ENCODE measurements at regions not wholly inside any gene's neighbourhood (a gene's known extent, or its start where the extent isn't known, plus 50 kb on each side); places are given as distances from the start of the nearest gene placed in this dataset.

GRCh38 chr2:239765911-239766310 is 259.2 kb downstream of the NDUFA10 start:
- Mint-ChIP-seq H3K27ac (no peak overlapping the region), H3K4me3 (no peak overlapping the region), H3K36me3 (no peaks in the 10 kb centered on the region), H3K9me3 (peaks cover 6% of the 10 kb centered on the region), H3K4me1 (peaks cover 10% of the 10 kb centered on the region), H3K27me3 (ENCODE audit: insufficient read depth, low read depth) (peaks cover 15% of the 10 kb centered on the region)
- Histone ChIP-seq H3K27me3 (no peaks in the 10 kb centered on the region), H3K27ac (no peak overlapping the region), H2AFZ (replicated peaks) (no peak overlapping the region), H3K4me1 (no peaks in the 10 kb centered on the region), H4K20me1 (ENCODE audit: low read depth) (no peaks in the 10 kb centered on the region), H3F3A (ENCODE audit: low read depth) (no peaks in the 10 kb centered on the region), H3K4me3 (no peak overlapping the region), H3K79me2 (ENCODE audit: low read depth) (no peaks in the 10 kb centered on the region), H3K4me2 (no peak overlapping the region), H3K36me3 (no peaks in the 10 kb centered on the region), H3K9me3 (ENCODE audit: low read depth) (no peaks in the 10 kb centered on the region), H3K9ac (no peak overlapping the region)
- TF ChIP-seq, protein P1, sequence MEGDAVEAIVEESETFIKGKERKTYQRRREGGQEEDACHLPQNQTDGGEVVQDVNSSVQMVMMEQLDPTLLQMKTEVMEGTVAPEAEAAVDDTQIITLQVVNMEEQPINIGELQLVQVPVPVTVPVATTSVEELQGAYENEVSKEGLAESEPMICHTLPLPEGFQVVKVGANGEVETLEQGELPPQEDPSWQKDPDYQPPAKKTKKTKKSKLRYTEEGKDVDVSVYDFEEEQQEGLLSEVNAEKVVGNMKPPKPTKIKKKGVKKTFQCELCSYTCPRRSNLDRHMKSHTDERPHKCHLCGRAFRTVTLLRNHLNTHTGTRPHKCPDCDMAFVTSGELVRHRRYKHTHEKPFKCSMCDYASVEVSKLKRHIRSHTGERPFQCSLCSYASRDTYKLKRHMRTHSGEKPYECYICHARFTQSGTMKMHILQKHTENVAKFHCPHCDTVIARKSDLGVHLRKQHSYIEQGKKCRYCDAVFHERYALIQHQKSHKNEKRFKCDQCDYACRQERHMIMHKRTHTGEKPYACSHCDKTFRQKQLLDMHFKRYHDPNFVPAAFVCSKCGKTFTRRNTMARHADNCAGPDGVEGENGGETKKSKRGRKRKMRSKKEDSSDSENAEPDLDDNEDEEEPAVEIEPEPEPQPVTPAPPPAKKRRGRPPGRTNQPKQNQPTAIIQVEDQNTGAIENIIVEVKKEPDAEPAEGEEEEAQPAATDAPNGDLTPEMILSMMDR (IDR thresholded peaks at IDR 0.05): no peak
- TF ChIP-seq EZH2 (IDR thresholded peaks at IDR 0.05) (no peak), EZH2phosphoT487 (IDR thresholded peaks at IDR 0.05) (no peak)
- DNase-seq (ENCODE audit: low spot score): no peak

- peaks cover 15% of the 10 kb centered on the region for H3K27me3 Mint-ChIP-seq (ENCODE audit: insufficient read depth, low read depth)
- H3F3A ChIP-seq (ENCODE audit: low read depth): no peaks in the 10 kb centered on the region
- peak overlapping the region; percentile 37 for H3K27ac Mint-ChIP-seq
- no peak overlapping the region for H3K9ac ChIP-seq
- H2AFZ ChIP-seq (replicated peaks): no peak overlapping the region
- no peak overlapping the region for H3K4me3 ChIP-seq
- H3K27me3 ChIP-seq: no peaks in the 10 kb centered on the region
- no peak for TF ChIP-seq EZH2phosphoT487 (IDR thresholded peaks at IDR 0.05)
- no peak overlapping the region for H3K4me2 ChIP-seq
- H3K27ac ChIP-seq: no peak overlapping the region
- H3K4me3 Mint-ChIP-seq: no peak overlapping the region
- peaks cover 6% of the 10 kb centered on the region for H3K9me3 Mint-ChIP-seq
- no peaks in the 10 kb centered on the region for H3K9me3 ChIP-seq (ENCODE audit: low read depth)
- no peaks in the 10 kb centered on the region for H3K36me3 Mint-ChIP-seq
- no peaks in the 10 kb centered on the region for H3K36me3 ChIP-seq
- peaks cover 10% of the 10 kb centered on the region for H3K4me1 Mint-ChIP-seq
- DNase-seq (ENCODE audit: low spot score): no peak
- no peaks in the 10 kb centered on the region for H4K20me1 ChIP-seq (ENCODE audit: low read depth)
- H3K4me1 ChIP-seq: no peaks in the 10 kb centered on the region
- H3K79me2 ChIP-seq (ENCODE audit: low read depth): no peaks in the 10 kb centered on the region
Measured at GRCh38 chr2:239765076-239765845, 259.9 kb downstream of the NDUFA10 start.

- Histone ChIP-seq H3K9ac (no peak overlapping the region), H3K79me2 (ENCODE audit: low read depth) (no peaks in the 10 kb centered on the region), H3K36me3 (no peaks in the 10 kb centered on the region), H3K9me3 (ENCODE audit: low read depth) (no peaks in the 10 kb centered on the region), H3K27me3 (no peaks in the 10 kb centered on the region), H3K4me3 (no peak overlapping the region), H3F3A (ENCODE audit: low read depth) (no peaks in the 10 kb centered on the region), H3K4me1 (no peaks in the 10 kb centered on the region), H3K4me2 (no peak overlapping the region), H3K27ac (no peak overlapping the region), H2AFZ (replicated peaks) (no peak overlapping the region), H4K20me1 (ENCODE audit: low read depth) (no peaks in the 10 kb centered on the region)
- Mint-ChIP-seq H3K27me3 (ENCODE audit: insufficient read depth, low read depth) (peaks cover 12% of the 10 kb centered on the region), H3K36me3 (no peaks in the 10 kb centered on the region), H3K4me3 (no peak overlapping the region), H3K9me3 (peaks cover 5% of the 10 kb centered on the region), H3K27ac (peak overlapping the region; percentile 66), H3K4me1 (peaks cover 10% of the 10 kb centered on the region)
- TF ChIP-seq EZH2 (IDR thresholded peaks at IDR 0.05) (no peak), EZH2phosphoT487 (IDR thresholded peaks at IDR 0.05) (no peak)
- TF ChIP-seq, protein P1 (IDR thresholded peaks at IDR 0.05): peak; percentile 46
- peak; percentile 56 for DNase-seq (ENCODE audit: low spot score)
Measured at GRCh38 chr2:239763433-239764097, 261.6 kb downstream of the NDUFA10 start.

Data from neural progenitor cell (in vitro differentiated cells).